ENCODE measurements at regions not wholly inside any gene's neighbourhood (a gene's known extent, or its start where the extent isn't known, plus 50 kb on each side); places are given as distances from the start of the nearest gene placed in this dataset.
A peak's percentile ranks its signal among the peaks of the same experiment; 100 is the strongest.
"Not testable (repeated sequence)": the region's sequence is repeated elsewhere in the genome, so short reads cannot be mapped to it uniquely, and the experiment has no call there.

DNA sequence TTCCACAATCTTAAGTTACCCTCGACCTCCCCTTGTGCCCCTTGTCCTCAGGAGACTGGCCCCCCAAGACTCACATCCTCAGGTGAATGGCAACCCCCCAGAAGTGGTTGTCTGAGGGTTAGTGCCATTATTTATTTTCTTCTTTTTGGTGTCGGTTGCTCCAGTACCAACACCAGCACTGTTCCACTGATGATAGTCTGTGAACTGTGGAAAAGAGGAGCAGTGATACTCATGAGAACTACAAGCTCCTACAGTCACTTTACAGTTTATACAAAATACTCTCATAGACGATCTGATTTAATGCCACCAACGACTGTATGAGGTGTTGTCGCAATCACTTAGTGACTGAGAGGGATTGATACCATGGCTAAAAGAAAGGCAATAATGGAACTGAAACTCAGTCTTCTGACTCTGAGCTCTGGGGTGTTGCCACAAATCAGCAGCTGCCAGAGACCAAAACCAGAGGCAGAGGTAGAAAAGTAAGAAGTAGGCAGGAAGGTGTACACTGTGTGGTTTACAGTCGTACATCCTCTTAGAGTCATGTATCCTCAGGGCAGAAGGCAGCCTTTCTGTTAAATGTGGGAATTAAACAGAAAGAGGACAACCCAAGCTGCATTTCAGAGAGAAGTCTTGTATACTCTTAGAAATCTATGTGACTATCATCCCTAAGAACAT is 90.8 kb upstream of the ADCY2 start:
- DNase-seq (ENCODE audit: low spot score): not testable (repeated sequence)

DNA sequence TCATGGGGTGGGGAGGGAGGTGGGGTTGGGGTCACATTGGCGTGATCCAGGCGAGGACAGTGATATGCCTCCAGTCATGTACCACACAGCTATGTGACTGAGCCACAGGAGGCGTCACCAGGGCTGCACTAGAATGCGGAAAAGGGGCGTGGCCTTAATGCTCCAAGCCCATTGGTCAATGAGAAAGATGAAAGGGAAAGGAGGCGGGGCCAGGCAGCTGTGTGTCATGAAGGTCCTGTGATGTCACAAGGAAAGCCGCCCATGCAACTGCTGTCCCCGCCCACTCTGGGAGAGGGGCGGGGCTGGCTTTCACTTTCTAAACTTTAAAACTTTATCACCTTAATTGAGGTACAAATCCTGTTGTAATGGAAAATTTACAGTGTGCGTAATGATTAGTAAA is 89.4 kb upstream of the ADCY2 start:
- peak; percentile 15 for DNase-seq (ENCODE audit: low spot score)

DNA sequence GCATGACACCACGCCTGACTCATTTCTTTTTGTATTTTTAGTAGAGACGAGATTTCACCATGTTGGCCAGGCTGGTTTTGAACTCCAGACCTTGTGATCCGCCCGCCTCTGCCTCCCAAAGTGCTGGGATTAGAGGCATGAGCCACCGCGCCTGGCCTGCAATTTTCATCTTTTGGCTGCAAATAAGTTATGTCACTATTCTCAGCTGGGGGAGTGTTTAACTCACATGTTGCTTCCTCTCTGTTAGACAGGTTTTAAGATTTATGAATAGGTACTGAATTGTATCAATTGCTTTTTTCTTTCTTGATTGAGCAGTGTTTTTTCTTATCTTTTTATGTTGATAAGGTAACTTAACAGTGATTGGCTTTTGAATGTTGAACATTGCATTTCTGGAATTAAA is 88.2 kb upstream of the ADCY2 start:
- not testable (repeated sequence) for DNase-seq (ENCODE audit: low spot score)

DNA sequence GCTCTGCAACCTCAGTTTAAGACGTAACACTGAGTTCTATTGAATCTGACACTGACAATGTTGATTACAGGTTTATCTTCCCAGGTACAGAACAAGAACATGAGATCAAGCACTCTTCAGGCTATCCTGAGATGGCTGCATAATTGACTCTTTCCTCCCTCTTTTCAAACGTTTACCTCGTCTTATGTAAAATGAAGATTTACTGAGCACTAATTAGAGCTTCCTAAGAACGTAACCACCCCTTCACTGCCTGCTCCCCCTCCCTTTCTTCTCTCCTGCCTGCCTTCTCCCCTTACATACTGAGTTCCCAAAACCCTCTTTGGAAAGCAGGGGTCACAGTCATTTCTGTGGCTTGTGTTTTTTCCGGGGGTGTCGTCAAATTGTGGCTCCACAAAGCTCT is 86.2 kb upstream of the ADCY2 start:
- DNase-seq (ENCODE audit: low spot score): not testable (repeated sequence)

DNA sequence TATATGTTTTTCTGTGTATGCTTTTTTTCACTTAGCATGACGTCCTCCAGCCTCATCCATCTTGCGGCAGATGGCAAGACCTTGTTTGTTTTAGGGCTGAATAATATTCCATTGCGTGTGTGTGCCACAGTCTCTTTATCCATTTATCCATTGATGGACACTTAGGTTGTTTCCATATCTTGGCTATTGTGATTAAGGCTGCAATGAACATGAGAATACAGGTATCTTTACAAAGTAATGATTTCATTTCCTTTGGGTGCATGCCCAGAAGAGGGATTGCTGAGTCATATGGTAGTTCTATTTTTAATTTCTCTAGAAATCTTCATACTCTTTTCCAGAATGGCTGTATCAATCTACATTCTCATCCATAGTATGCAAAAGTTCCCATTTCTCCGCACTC is 85.3 kb upstream of the ADCY2 start:
- DNase-seq (ENCODE audit: low spot score): not testable (repeated sequence)

DNA sequence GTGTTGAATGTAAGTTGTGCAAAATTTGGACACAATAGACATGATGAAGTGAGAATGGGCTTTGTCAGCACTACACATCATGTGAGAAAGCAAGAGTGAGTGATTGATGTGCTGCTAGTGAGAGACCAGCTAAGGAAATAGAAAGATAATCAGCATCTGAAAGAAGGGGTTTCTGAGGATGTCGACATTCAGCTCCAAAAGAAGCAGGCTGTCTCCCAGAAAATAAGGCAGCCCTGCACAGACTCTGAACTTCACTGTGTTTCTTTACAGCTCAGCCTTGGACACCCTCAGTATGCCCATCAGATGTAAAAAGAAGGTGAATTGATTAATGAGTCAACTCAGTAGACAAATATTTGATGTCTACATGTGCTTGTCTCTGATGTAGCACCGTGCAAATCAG is 80.8 kb upstream of the ADCY2 start:
- no peak for DNase-seq (ENCODE audit: low spot score)

DNA sequence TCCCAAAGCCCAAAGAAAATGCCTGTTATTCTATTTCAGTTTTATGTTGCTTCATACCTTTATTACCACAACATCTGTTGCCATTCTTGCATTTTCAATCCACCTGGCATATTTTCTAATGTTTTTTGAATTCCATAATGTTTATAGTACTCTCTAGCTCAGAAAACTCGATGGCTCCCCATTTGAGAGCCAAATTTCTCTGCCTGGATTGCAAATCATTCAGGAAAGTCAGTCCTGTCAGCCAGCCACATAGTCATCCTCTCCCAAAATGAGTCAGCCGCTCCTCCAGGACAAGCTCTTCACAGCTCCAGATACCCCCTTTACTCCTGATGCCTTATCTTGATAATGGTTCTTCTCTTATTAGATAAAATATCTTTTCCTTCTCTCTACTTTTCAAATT is 78.2 kb upstream of the ADCY2 start:
- DNase-seq (ENCODE audit: low spot score): no peak

DNA sequence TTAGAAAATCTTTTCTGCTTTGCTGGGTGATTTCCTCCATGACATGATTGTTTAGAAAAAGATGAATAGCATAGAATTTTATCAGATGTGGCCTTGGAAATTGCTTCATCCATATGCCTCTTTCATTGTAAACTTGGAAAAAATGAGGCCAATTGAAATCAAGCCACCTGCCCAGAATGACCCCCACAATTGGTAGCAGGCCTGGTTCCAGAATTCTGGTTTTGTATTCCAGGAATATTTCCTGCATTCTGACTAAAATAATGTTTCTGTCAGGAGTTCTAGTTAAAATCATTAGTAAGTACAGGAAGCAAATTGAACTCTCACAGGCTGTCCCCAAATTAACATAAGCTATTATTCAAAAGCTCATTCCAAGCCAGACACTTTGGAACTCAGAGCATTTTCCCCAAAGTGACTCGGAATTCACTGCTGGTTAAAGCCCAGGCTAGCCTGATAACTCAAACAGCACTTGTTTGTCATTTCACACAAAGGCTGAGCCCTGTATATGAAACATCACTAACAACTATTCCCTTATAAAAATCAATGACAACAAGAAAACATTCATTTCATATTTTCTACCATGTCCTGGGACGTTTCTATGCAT is 75.1 kb upstream of the ADCY2 start:
- DNase-seq (ENCODE audit: low spot score): no peak

DNA sequence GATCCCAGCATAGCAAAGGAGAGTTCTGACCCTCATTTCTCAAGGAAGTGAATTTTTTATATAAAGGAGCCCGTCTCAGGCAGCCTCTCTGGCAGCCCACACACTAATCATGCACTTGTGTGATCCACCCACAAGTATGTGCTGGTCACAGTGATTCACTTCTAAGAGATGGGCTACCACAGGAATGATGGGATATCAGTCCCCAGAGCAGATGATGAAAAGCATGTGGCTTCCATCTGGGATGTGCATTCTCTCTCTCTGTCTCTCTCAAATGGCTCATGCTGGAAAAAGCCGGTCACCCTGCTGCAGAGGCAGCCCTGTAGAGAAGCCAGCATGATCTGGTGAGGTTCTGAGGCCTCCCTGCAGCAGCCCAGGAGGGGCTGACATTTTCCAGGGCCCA is 74.2 kb upstream of the ADCY2 start:
- no peak for DNase-seq (ENCODE audit: low spot score)

DNA sequence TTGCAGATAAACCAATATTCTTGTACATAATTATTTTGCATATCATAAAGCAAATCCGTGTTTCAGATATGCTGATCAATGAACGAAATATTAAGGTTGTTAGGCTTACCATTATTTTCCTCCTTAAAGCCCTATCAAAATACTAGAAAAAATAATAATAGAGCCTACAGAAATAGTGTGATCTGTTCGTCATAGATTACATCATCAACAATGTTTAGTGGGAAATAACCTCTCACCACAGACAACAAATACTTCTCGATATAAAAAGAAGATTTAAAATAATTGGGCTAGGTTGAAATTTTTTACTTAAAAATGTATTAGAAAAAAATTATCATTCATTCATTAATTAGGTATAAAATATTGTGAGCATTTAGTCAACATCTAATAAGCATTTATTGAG is 71.0 kb upstream of the ADCY2 start:
- no peak for DNase-seq (ENCODE audit: low spot score)

DNA sequence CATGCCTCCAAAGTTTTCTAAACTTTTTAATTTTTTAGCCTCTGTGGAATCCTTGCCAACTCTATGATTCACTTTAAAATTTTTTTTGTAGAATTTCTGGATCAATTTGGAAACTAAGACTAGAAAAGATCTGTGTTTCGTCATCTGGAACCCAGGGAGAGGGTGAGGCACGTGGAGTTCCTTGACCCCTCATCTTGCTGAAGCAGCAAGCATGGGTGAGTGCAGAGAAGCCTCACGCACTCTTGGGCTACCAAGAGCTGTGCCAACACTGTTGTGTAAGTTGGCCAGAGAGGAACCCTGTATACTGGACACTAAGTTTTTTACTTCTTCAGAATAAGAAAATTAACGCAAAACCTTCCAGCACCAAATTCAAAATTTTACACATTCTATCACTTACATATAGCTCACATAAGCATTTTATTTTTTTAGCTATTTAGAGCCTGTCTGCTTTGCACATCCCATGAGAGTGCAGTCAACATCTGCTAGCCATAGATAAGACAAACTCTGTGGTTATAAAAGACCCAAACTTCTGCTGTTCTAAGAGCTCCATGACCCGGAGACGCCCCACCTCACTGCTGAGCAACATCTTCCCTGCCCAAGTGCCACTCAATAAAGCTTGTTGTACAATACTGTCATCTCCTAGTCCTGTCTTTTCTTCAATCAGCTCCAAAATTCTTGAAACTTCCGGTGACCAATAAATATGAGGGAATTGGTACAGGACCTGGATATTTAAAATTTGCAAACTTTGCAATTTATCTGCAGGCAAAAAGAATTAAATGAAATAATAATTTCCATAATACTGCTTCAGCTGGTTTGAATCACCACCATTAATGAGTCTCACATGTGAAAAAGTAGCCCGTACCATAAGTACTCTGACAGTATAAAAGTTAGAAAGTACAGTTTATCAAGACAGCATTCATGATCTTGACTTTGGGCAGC is 69.7 kb upstream of the ADCY2 start:
- DNase-seq (ENCODE audit: low spot score): no peak

DNA sequence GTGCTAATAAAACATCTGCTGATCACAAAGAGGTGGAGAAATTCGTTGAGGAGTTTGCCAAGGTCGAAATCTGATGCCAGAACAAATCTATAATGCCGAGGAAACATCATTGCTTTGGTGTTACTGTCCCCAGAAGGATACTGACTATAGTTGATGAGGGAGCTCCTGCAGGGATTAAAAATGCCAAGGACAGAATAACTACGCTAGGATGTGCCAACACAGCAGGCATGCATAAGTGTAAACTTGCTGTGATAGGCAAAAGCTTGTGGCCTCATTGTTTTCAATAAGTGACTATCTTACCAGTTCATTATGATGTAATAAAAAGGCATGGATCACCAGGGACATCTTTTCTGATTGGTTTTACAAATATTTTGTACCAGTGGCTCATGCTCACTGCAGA is 66.8 kb upstream of the ADCY2 start:
- no peak for DNase-seq (ENCODE audit: low spot score)

DNA sequence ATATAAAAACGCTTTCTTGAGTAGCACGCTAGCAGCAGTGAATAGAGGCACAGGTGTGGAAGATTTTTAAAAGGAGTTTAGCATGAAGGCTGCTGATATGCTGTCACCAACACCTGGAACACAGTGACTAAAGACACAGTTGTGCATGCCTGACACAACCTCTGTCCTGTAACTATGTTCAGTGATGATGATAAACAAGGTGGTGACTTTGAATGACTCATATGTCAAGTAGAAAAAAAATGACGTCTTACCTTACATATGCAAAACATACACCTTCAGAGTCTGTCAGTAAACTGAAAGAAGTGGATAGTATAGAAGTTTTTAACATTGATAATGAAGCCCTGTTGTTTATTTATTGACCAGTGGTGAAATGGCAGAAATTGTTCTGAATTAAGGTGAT is 66.2 kb upstream of the ADCY2 start:
- DNase-seq (ENCODE audit: low spot score): no peak

DNA sequence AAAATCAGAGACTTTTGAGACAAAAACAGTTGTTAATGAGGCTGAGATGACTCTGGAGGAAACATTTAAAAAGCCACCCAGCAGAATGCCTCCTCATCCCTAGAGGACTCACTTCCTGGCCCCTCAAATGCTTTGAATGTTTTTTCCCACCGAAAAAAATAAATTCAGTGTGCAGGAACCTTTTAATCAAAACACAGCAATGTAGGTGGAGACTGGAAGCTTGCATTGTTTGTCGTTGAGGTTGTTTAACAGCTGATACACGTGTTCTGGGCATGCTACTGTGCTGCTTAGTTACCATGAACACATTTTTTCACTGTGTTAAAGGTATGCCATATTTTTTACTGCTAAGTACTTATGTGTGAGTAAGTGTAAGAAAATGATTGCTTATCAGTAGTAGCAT is 65.7 kb upstream of the ADCY2 start:
- no peak for DNase-seq (ENCODE audit: low spot score)

DNA sequence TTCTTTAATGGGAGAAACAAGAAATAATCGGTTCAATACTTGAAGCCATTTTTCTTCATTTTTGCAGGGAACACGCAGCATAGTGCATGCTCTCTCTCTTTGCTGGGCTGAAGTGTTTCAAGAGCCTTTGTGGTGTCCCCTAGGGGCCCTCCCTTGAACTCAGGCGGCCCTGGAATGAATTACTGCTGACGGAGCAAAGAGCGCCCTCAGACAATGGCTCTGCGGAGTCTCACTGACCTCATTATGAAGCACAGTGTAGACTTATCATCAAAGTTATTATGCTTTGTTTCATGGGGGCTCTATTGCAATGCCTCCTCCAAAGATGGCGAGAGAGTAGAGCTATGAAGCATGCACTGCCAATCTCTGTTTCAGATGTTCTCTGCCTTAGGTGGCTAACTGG is 64.8 kb upstream of the ADCY2 start:
- no peak for DNase-seq (ENCODE audit: low spot score)
